ENCODE measurements at regions not wholly inside any gene's neighbourhood (a gene's known extent, or its start where the extent isn't known, plus 50 kb on each side); places are given as distances from the start of the nearest gene placed in this dataset.

GRCh38 chr1:194151056-194151455 lies 964.6 kb upstream of the B3GALT2 start:
- Mint-ChIP-seq H3K4me1 (ENCODE audit: low read depth) (peaks cover 13% of the 10 kb centered on the region), H3K27ac (peak overlapping the region; percentile 80), H3K36me3 (ENCODE audit: low read depth) (no peaks in the 10 kb centered on the region), H3K9me3 (no peaks in the 10 kb centered on the region), H3K27me3 (no peaks in the 10 kb centered on the region), H3K4me3 (peak overlapping the region; percentile 65)
- intact Hi-C loops (cut with micrococcal nuclease), result no loop called here
- no peak for DNase-seq
- TF ChIP-seq CTCF (IDR thresholded peaks at IDR 0.05), result no peak
- ATAC-seq, result no peak
- POLR2A ChIA-PET, result interaction anchor here (0.7 kb wide), 1 partner anchor 315 kb away, joined by 3 read pairs; no protein-coding TSS in a partner anchor
- CTCF ChIA-PET, result no interaction called here

DNA sequence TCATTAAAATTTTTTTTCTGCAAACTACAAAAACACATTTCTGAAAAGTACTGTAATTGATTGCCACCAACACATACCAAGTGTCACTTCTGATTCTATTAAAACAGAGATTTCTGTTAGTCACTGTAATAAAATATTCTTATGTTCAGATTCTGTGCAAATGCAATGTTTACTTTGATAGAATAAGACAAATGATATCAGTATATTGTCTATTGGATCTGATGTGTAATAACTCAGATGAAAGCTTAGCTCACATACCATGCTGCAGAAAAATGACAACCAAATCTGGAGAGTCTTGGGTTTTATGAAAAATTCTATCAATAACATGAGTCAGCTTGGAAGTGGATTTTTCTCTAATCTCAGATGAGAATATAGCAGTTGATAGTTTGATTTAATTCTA lies 963.8 kb upstream of the B3GALT2 start:
- Mint-ChIP-seq H3K27ac (no peak overlapping the region), H3K4me1 (ENCODE audit: low read depth) (peaks cover 13% of the 10 kb centered on the region), H3K9me3 (no peaks in the 10 kb centered on the region), H3K36me3 (ENCODE audit: low read depth) (no peaks in the 10 kb centered on the region), H3K4me3 (no peak overlapping the region), H3K27me3 (no peaks in the 10 kb centered on the region)
- TF ChIP-seq CTCF (IDR thresholded peaks at IDR 0.05), result no peak
- CTCF ChIA-PET, result no interaction called here
- POLR2A ChIA-PET, result no interaction called here
- ATAC-seq (no peak), DNase-seq (no peak)
- intact Hi-C loops (cut with micrococcal nuclease), result no loop called here

DNA sequence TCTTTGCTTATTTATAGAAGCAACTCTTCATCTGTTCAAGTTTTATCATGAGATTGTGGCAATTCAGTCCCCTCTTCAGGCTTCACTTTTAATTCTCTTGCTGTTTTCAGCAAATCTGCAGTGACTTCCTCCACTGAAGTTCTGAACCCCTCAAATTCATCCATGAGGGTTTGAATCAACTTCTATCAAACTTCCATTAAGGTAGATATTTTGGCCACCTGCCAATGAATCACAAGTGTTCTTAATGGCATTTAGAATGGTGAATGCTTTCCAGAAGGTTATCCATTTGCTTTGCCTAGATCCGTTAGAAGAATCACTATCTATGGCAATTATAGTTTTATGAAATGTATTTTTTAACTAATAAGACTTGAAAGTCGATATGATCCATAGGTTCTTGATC lies 946.7 kb upstream of the B3GALT2 start:
- ATAC-seq, result no peak
- CTCF ChIA-PET, result no interaction called here
- intact Hi-C loops (cut with micrococcal nuclease), result no loop called here

DNA sequence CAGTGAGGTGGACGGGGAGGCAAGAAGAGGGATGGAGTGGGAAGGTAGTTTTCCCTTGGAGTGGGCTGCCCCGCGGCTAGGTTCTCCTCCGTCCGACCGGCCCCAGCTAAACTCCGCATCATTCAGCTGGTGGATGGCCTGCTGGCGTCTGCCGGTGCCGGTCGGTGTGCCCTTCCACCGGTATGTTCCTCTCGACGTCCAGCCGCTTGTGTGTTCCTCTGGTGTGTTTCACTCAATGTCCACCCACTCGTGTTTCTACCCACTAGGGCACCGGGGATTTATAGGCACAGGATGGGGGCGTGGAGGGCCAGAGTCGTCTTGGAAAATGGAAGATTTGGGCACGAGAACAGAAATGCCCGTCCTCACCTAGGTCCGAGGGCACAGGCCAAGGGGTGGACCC lies 931.7 kb upstream of the B3GALT2 start:
- no peaks in the 10 kb centered on the region for H3K9me3 Mint-ChIP-seq
- TF ChIP-seq CTCF (IDR thresholded peaks at IDR 0.05), result no peak
- intact Hi-C loops (cut with micrococcal nuclease), result no loop called here
- no peak for ATAC-seq
- POLR2A ChIA-PET, result no interaction called here
- H3K27me3 Mint-ChIP-seq, result no peaks in the 10 kb centered on the region
- H3K27ac Mint-ChIP-seq, result no peak overlapping the region
- no peaks in the 10 kb centered on the region for H3K4me1 Mint-ChIP-seq (ENCODE audit: low read depth)
- no peak overlapping the region for H3K4me3 Mint-ChIP-seq
- CTCF ChIA-PET, result no interaction called here
- DNase-seq, result no peak
- H3K36me3 Mint-ChIP-seq (ENCODE audit: low read depth), result no peaks in the 10 kb centered on the region

More for the DNA sequence above, 946.7 kb upstream of the B3GALT2 start:
- Mint-ChIP-seq H3K27ac (no peak overlapping the region), H3K27me3 (no peaks in the 10 kb centered on the region), H3K4me3 (no peak overlapping the region), H3K9me3 (no peaks in the 10 kb centered on the region), H3K4me1 (ENCODE audit: low read depth) (peaks cover 6% of the 10 kb centered on the region), H3K36me3 (ENCODE audit: low read depth) (no peaks in the 10 kb centered on the region)
- no peak for DNase-seq
- POLR2A ChIA-PET, result no interaction called here
- TF ChIP-seq CTCF (IDR thresholded peaks at IDR 0.05), result no peak

DNA sequence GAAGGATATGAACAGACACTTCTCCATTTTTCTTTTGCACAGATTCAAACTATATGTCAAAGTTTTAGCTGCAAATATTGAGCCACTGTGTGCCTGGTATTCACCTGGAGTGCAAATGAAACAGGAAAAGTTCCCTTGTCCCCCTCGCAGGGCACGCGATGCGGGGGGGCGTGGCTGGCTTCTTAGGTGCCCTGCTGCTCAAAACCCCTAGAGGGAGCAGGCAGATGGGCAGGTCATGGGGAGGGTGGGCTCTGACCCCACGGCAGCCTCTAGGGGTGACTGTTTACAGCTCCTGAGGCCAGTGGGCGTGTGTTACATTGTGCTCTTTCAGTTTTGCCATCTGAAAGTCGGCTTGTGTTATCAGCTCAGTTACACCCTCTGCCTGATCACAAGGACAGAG lies 931.2 kb upstream of the B3GALT2 start:
- intact Hi-C loops (cut with micrococcal nuclease), result no loop called here
- DNase-seq (peak; percentile 4), ATAC-seq (no peak)
- H3K9me3 Mint-ChIP-seq, result no peaks in the 10 kb centered on the region
- CTCF ChIA-PET, result no interaction called here
- H3K4me1 Mint-ChIP-seq (ENCODE audit: low read depth), result no peaks in the 10 kb centered on the region
- POLR2A ChIA-PET, result no interaction called here
- H3K36me3 Mint-ChIP-seq (ENCODE audit: low read depth), result no peaks in the 10 kb centered on the region
- no peak overlapping the region for H3K4me3 Mint-ChIP-seq
- H3K27me3 Mint-ChIP-seq, result no peaks in the 10 kb centered on the region
- H3K27ac Mint-ChIP-seq, result no peak overlapping the region
- TF ChIP-seq CTCF (IDR thresholded peaks at IDR 0.05), result no peak
